ENCODE measurements at regions not wholly inside any gene's neighbourhood (a gene's known extent, or its start where the extent isn't known, plus 50 kb on each side); places are given as distances from the start of the nearest gene placed in this dataset.

GRCh38 chr7:155405399-155406318 is 52.3 kb upstream of the EN2 start:
- POLR2A ChIA-PET: no interaction called here
- TF ChIP-seq GATA2 (IDR thresholded peaks at IDR 0.05; ENCODE audit: insufficient read depth, insufficient read length, low read depth, low read length) (no peak), CTCF (IDR thresholded peaks at IDR 0.05; ENCODE audit: extremely low read depth in 1 of 2, insufficient read depth in 1 of 2, low read depth in 1 of 2, low read length in 2 of 2) (no peak), POLR2AphosphoS5 (IDR thresholded peaks at IDR 0.05; ENCODE audit: insufficient read depth, low read depth, low read length) (no peak), EZH2 (IDR thresholded peaks at IDR 0.05; ENCODE audit: borderline replicate concordance, low read depth, low read length, severe bottlenecking) (no peak), MYC (IDR thresholded peaks at IDR 0.05; ENCODE audit: low read depth, low read length) (no peak), MAX (IDR thresholded peaks at IDR 0.05; ENCODE audit: insufficient read depth, insufficient read length) (no peak), JUN (IDR thresholded peaks at IDR 0.05; ENCODE audit: borderline replicate concordance, insufficient read depth, insufficient read length, low read depth) (no peak), FOS (IDR thresholded peaks at IDR 0.05; ENCODE audit: borderline replicate concordance, insufficient read depth, low read length) (no peak), POLR2A (IDR thresholded peaks at IDR 0.05; ENCODE audit: low read depth, low read length) (no peak)
- dilution Hi-C loops (cut with MboI; ENCODE audit: extremely low pct_ligation_motif_present, low sequenced_read_pairs): no loop called here
- H3K79me2 ChIP-seq (ENCODE audit: control insufficient read depth, insufficient read depth, low read length): no peaks in the 10 kb centered on the region
- no peak for DNase-seq (ENCODE audit: low read depth, low spot score)
- H3K4me1 ChIP-seq (ENCODE audit: control insufficient read depth, extremely low read depth, insufficient read depth, low read length): no peaks in the 10 kb centered on the region
- CTCF ChIA-PET: no interaction called here
- H3K9me1 ChIP-seq (replicated peaks; ENCODE audit: control insufficient read depth, extremely low read depth, insufficient read depth, low read length): no peaks in the 10 kb centered on the region
- no peak overlapping the region for H3K4me2 ChIP-seq (ENCODE audit: insufficient read depth, low read length)
- no peaks in the 10 kb centered on the region for H3K36me3 ChIP-seq (ENCODE audit: control insufficient read depth in 2 of 2, extremely low read depth in 1 of 2, insufficient read depth in 2 of 2, low read length in 2 of 2)
- no peaks in the 10 kb centered on the region for H3K27me3 ChIP-seq (ENCODE audit: control insufficient read depth in 2 of 2, insufficient read depth in 2 of 2, low read length in 2 of 2)
- intact Hi-C loops (cut with micrococcal nuclease): no loop called here
- no peak overlapping the region for H3K9ac ChIP-seq (replicated peaks; ENCODE audit: extremely low read depth, insufficient read depth, low read length)
- no TSS peak for BruUV-seq (replicated peaks)
- no peaks in the 10 kb centered on the region for H3K9me3 ChIP-seq (replicated peaks; ENCODE audit: control insufficient read depth, insufficient read depth, low read length)
- H2AFZ ChIP-seq (ENCODE audit: low read depth, low read length): no peak overlapping the region
- FAIRE-seq: no peak
- no peak overlapping the region for H3K27ac ChIP-seq (ENCODE audit: insufficient read depth, low read depth, low read length)
- H4K20me1 ChIP-seq (replicated peaks; ENCODE audit: control insufficient read depth, extremely low read depth, insufficient read depth, low read length): no peaks in the 10 kb centered on the region
- no peak overlapping the region for H3K4me3 ChIP-seq (replicated peaks in 1 of 3; ENCODE audit: insufficient read depth in 1 of 3, low read depth in 1 of 3, low read length in 3 of 3)
